ENCODE measurements at regions not wholly inside any gene's neighbourhood (a gene's known extent, or its start where the extent isn't known, plus 50 kb on each side); places are given as distances from the start of the nearest gene placed in this dataset.

GRCh38 chr1:29392036-29392435, 155.7 kb downstream of the PTPRU start:
- peaks cover 6% of the 10 kb centered on the region for H3K27me3 Mint-ChIP-seq (ENCODE audit: insufficient read depth)
- no peak overlapping the region for H3K4me3 Mint-ChIP-seq
- TF ChIP-seq CTCF (IDR thresholded peaks at IDR 0.05): no peak
- H3K36me3 Mint-ChIP-seq (ENCODE audit: low read depth): no peaks in the 10 kb centered on the region
- no peaks in the 10 kb centered on the region for H3K4me1 Mint-ChIP-seq (ENCODE audit: low read depth)
- H3K9me3 Mint-ChIP-seq: no peaks in the 10 kb centered on the region
- no peak for DNase-seq
- no peak overlapping the region for H3K27ac Mint-ChIP-seq

- DNase-seq: no peak
- H3K9me3 Mint-ChIP-seq: no peaks in the 10 kb centered on the region
- H3K36me3 Mint-ChIP-seq (ENCODE audit: low read depth): no peaks in the 10 kb centered on the region
- H3K4me1 Mint-ChIP-seq (ENCODE audit: low read depth): no peaks in the 10 kb centered on the region
- H3K27ac Mint-ChIP-seq: no peak overlapping the region
- no peak overlapping the region for H3K4me3 Mint-ChIP-seq
- peaks cover 4% of the 10 kb centered on the region for H3K27me3 Mint-ChIP-seq (ENCODE audit: insufficient read depth)
- TF ChIP-seq CTCF (IDR thresholded peaks at IDR 0.05): no peak
Observed at GRCh38 chr1:29391362-29391880, 155.1 kb downstream of the PTPRU start.

- Mint-ChIP-seq H3K36me3 (ENCODE audit: low read depth) (no peaks in the 10 kb centered on the region), H3K9me3 (no peaks in the 10 kb centered on the region), H3K27me3 (ENCODE audit: insufficient read depth) (peaks cover 4% of the 10 kb centered on the region), H3K27ac (no peak overlapping the region), H3K4me1 (ENCODE audit: low read depth) (no peaks in the 10 kb centered on the region), H3K4me3 (no peak overlapping the region)
- no peak for DNase-seq
- no peak for TF ChIP-seq CTCF (IDR thresholded peaks at IDR 0.05)
Observed at GRCh38 chr1:29390491-29391361, 154.4 kb downstream of the PTPRU start.

GRCh38 chr1:29390075-29390474, 153.8 kb downstream of the PTPRU start:
- peaks cover 4% of the 10 kb centered on the region for H3K27me3 Mint-ChIP-seq (ENCODE audit: insufficient read depth)
- H3K4me1 Mint-ChIP-seq (ENCODE audit: low read depth): no peaks in the 10 kb centered on the region
- H3K4me3 Mint-ChIP-seq: no peak overlapping the region
- no peak for TF ChIP-seq CTCF (IDR thresholded peaks at IDR 0.05)
- no peak for DNase-seq
- H3K27ac Mint-ChIP-seq: no peak overlapping the region
- H3K9me3 Mint-ChIP-seq: no peaks in the 10 kb centered on the region
- H3K36me3 Mint-ChIP-seq (ENCODE audit: low read depth): no peaks in the 10 kb centered on the region

- H3K9me3 Mint-ChIP-seq: no peaks in the 10 kb centered on the region
- no peaks in the 10 kb centered on the region for H3K36me3 Mint-ChIP-seq (ENCODE audit: low read depth)
- H3K4me1 Mint-ChIP-seq (ENCODE audit: low read depth): no peaks in the 10 kb centered on the region
- no peak for DNase-seq
- no peak for TF ChIP-seq CTCF (IDR thresholded peaks at IDR 0.05)
- H3K4me3 Mint-ChIP-seq: no peak overlapping the region
- H3K27me3 Mint-ChIP-seq (ENCODE audit: insufficient read depth): peaks cover 4% of the 10 kb centered on the region
- H3K27ac Mint-ChIP-seq: no peak overlapping the region
Observed at GRCh38 chr1:29389533-29390041, 153.3 kb downstream of the PTPRU start.

Measured in HFFc6 (cell line).